Parathyroid adenoma (tissue), 2 donors: ENCODE measurements at regions not wholly inside any gene's neighbourhood (a gene's known extent, or its start where the extent isn't known, plus 50 kb on each side); places are given as distances from the start of the nearest gene placed in this dataset.

Experiments used
- H2AFZ ChIP-seq: fragments of 300-600 bp; sonication (generic); one replicate; pipeline ENCODE4 v1.7.0; 2017; ENCODE audit warnings: antibody characterized with exemption, mild to moderate bottlenecking
- H3K27ac ChIP-seq: fragments of 300-600 bp; sonication (generic); one replicate; pipeline ENCODE4 v1.7.0; 2017
- H3K27me3 ChIP-seq: fragments of 300-600 bp; sonication (generic); one replicate; pipeline ENCODE4 v1.7.0; 2017; ENCODE audit warnings: low read length; ENCODE audit not compliant: control insufficient read depth, insufficient read depth
- H3K36me3 ChIP-seq: fragments of 300-600 bp; sonication (generic); one replicate; pipeline ENCODE4 v1.7.0; 2017; ENCODE audit warnings: low read length; ENCODE audit not compliant: control insufficient read depth, insufficient read depth
- H3K4me1 ChIP-seq: fragments of 300-600 bp; sonication (generic); one replicate; pipeline ENCODE4 v1.7.0; 2017; ENCODE audit warnings: control low read depth
- H3K4me2 ChIP-seq: fragments of 300-600 bp; sonication (generic); one replicate; pipeline ENCODE4 v1.7.0; 2017; ENCODE audit warnings: low read length
- H3K4me3 ChIP-seq: fragments of 300-600 bp; sonication (generic); one replicate; pipeline ENCODE4 v1.7.0; 2017; ENCODE audit warnings: low read depth, low read length
- H3K79me2 ChIP-seq: fragments of 300-600 bp; sonication (generic); one replicate; pipeline ENCODE4 v1.7.0; 2017; ENCODE audit warnings: control low read depth
- H3K9ac ChIP-seq: fragments of 300-600 bp; sonication (generic); one replicate; pipeline ENCODE4 v1.7.0; 2017; ENCODE audit warnings: mild to moderate bottlenecking
- H3K9me3 ChIP-seq: fragments of 300-600 bp; sonication (generic); one replicate; pipeline ENCODE4 v1.7.0; 2017; ENCODE audit warnings: low read length; ENCODE audit not compliant: control insufficient read depth
- CTCF ChIP-seq: fragments of 300-600 bp; sonication (generic); IDR thresholded peaks from one replicate; pipeline ENCODE4 v1.7.0; 2017; ENCODE audit warnings: antibody characterized with exemption, mild to moderate bottlenecking
- donor health status: primary hyperparathyroidism.

- Histone ChIP-seq H3K27ac (no peak overlapping the region), H3K27me3 (no peaks in the 10 kb centered on the region), H2AFZ (no peak overlapping the region), H3K36me3 (no peaks in the 10 kb centered on the region), H3K9me3 (no peaks in the 10 kb centered on the region), H3K9ac (no peak overlapping the region), H3K4me1 (no peaks in the 10 kb centered on the region), H3K4me2 (no peak overlapping the region), H3K79me2 (no peaks in the 10 kb centered on the region), H3K4me3 (no peak overlapping the region)
- no peak for TF ChIP-seq CTCF
Measured at GRCh38 chr12:30840715-30841114, 85.8 kb upstream of the TSPAN11 start.

- H3K27ac ChIP-seq = no peak overlapping the region
- H3K9me3 ChIP-seq = no peaks in the 10 kb centered on the region
- H3K4me1 ChIP-seq = no peaks in the 10 kb centered on the region
- H3K4me2 ChIP-seq = no peak overlapping the region
- H3K9ac ChIP-seq = no peak overlapping the region
- no peak overlapping the region for H2AFZ ChIP-seq
- TF ChIP-seq CTCF = no peak
- no peaks in the 10 kb centered on the region for H3K36me3 ChIP-seq
- H3K79me2 ChIP-seq = no peaks in the 10 kb centered on the region
- no peak overlapping the region for H3K4me3 ChIP-seq
- no peaks in the 10 kb centered on the region for H3K27me3 ChIP-seq
Measured at GRCh38 chr12:30839643-30840220, 85.0 kb upstream of the CAPRIN2 start.

- Histone ChIP-seq H3K27me3 (no peaks in the 10 kb centered on the region), H3K4me1 (no peaks in the 10 kb centered on the region)
Measured at GRCh38 chr12:30837595-30837994, 82.8 kb upstream of the CAPRIN2 start.

GRCh38 chr12:30836656-30837445 lies 82.1 kb upstream of the CAPRIN2 start:
- Histone ChIP-seq H3K4me1 (no peaks in the 10 kb centered on the region), H3K27ac (no peak overlapping the region), H3K9ac (no peak overlapping the region), H3K9me3 (no peaks in the 10 kb centered on the region), H3K4me3 (no peak overlapping the region), H2AFZ (no peak overlapping the region), H3K36me3 (no peaks in the 10 kb centered on the region), H3K79me2 (no peaks in the 10 kb centered on the region), H3K4me2 (no peak overlapping the region), H3K27me3 (no peaks in the 10 kb centered on the region)
- TF ChIP-seq CTCF = no peak

More at GRCh38 chr12:30837595-30837994, 82.8 kb upstream of the CAPRIN2 start:
- Histone ChIP-seq H3K4me2 (no peak overlapping the region), H3K4me3 (no peak overlapping the region), H3K79me2 (no peaks in the 10 kb centered on the region), H3K9ac (no peak overlapping the region), H2AFZ (no peak overlapping the region), H3K36me3 (no peaks in the 10 kb centered on the region), H3K27ac (no peak overlapping the region), H3K9me3 (no peaks in the 10 kb centered on the region)
- TF ChIP-seq CTCF = no peak
